ENCODE measurements at regions not wholly inside any gene's neighbourhood (a gene's known extent, or its start where the extent isn't known, plus 50 kb on each side); places are given as distances from the start of the nearest gene placed in this dataset.

DNA sequence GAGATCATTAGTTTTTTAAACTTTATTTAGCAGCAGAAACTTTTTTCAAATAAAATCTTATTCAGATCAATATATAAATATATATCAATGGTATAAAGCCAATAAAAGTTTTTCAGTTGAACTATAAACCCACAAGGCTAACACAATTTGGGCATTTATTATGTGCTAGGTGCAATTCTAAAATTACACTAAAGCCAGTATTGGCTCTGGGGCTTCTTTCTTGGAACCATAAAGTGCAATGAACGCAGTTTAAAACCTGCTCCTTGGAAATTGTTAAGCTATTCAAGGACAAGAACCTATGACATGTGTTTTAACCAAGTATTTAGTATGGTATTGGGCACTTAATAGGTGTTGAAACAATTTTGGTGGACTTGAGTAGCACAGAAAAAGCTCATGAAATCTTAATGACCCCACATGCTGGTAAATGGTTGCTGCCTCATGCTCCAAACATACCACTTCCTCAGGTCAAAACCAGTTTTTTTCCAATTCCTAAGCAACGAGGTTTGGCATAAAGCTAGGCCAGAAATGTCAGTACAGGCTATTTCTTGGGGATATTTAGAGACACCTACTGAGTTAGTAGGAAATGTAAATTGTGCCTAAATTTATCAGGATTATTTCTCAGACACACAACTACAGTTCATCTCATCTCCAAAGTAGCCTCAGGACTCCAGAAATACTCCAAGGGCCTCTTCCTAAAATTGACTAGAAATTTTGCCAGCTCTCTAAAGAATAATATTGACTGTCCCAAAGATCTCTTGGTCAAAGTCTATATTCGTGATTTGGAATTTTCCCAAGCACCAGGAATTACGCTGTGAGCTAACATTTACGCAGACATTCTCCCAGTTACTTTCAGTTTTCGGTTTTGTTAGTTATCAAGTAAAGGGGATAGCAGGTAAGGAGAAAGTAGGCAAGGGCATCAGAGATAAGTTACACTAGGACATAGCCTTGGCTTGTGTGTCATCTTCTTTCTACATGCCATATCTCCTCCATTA lies 90.9 kb upstream of the LGSN start:
- Histone ChIP-seq H3K27me3 (no peaks in the 10 kb centered on the region), H3K4me3 (no peak overlapping the region), H3K27ac (peak overlapping the region; percentile 42 to 67 (median 64)), H3K4me1 (peaks cover 0 to 17% (median 10%) of the 10 kb centered on the region in 4 donors), H3K9me3 (no peaks in the 10 kb centered on the region), H3K36me3 (no peaks in the 10 kb centered on the region)
- no peak for DNase-seq
- no peak for TF ChIP-seq POLR2AphosphoS5 (IDR thresholded peaks at IDR 0.05)
- no peak for TF ChIP-seq POLR2A (IDR thresholded peaks at IDR 0.05)
- TF ChIP-seq, protein P1, sequence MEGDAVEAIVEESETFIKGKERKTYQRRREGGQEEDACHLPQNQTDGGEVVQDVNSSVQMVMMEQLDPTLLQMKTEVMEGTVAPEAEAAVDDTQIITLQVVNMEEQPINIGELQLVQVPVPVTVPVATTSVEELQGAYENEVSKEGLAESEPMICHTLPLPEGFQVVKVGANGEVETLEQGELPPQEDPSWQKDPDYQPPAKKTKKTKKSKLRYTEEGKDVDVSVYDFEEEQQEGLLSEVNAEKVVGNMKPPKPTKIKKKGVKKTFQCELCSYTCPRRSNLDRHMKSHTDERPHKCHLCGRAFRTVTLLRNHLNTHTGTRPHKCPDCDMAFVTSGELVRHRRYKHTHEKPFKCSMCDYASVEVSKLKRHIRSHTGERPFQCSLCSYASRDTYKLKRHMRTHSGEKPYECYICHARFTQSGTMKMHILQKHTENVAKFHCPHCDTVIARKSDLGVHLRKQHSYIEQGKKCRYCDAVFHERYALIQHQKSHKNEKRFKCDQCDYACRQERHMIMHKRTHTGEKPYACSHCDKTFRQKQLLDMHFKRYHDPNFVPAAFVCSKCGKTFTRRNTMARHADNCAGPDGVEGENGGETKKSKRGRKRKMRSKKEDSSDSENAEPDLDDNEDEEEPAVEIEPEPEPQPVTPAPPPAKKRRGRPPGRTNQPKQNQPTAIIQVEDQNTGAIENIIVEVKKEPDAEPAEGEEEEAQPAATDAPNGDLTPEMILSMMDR (IDR thresholded peaks at IDR 0.05), result no peak
- TF ChIP-seq EP300 (IDR thresholded peaks at IDR 0.05; ENCODE audit: low read depth), result no peak
- WGBS, 2 donors (ENCODE audit: low coverage in 1 of 2), result 37 to 53% methylated on average over 3 to 6 of the region's 6 CpGs
- in situ Hi-C loops (cut with MboI; ENCODE audit: low pct_ligation_motif_present in 1 of 4, low pct_unique_long_range_greater_than_20kb in 1 of 4, low sequenced_read_pairs in 3 of 4) (no loop called here), intact Hi-C loops (cut with DNase I; ENCODE audit: low total_unique reads) (loop anchor here (2.0 kb wide), 1 partner anchor 20 kb away; no protein-coding TSS in a partner anchor)

DNA sequence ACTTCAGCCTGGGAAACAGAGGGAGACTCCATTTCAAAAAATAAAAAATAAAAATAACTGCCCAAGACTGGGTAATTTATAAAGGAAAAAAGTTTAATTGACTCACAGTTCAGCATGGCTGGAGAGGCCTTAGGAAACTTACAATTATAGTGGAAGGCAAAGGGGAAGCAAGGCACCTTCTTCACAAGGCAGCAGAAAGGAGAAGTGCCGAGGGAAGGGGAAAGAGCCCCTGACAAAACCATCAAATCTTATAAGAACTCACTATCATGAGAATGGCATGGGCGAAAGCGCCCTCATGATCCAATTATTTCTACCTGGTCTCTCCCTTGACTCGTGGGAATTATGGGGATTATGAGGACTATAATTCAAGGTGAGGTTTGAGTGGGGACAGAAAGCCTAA lies 95.5 kb upstream of the LGSN start:
- Histone ChIP-seq H3K4me1 (peaks cover 0 to 16% (median 7%) of the 10 kb centered on the region in 4 donors), H3K36me3 (no peaks in the 10 kb centered on the region), H3K4me3 (no peak overlapping the region), H3K9me3 (no peaks in the 10 kb centered on the region), H3K27ac (no peak overlapping the region), H3K27me3 (no peaks in the 10 kb centered on the region)
- no peak for DNase-seq
- intact Hi-C loops (cut with DNase I; ENCODE audit: low total_unique reads), result no loop called here
- 80% methylated on average over 1 to 4 of the region's 4 CpGs for WGBS, 2 donors (ENCODE audit: low coverage in 1 of 2)
- TF ChIP-seq POLR2A (IDR thresholded peaks at IDR 0.05) (no peak), EP300 (IDR thresholded peaks at IDR 0.05; ENCODE audit: low read depth) (no peak), POLR2AphosphoS5 (IDR thresholded peaks at IDR 0.05) (no peak)
- TF ChIP-seq, protein P1 (IDR thresholded peaks at IDR 0.05), result no peak
- in situ Hi-C loops (cut with MboI; ENCODE audit: low pct_ligation_motif_present in 1 of 4, low pct_unique_long_range_greater_than_20kb in 1 of 4, low sequenced_read_pairs in 3 of 4), result no loop called here

DNA sequence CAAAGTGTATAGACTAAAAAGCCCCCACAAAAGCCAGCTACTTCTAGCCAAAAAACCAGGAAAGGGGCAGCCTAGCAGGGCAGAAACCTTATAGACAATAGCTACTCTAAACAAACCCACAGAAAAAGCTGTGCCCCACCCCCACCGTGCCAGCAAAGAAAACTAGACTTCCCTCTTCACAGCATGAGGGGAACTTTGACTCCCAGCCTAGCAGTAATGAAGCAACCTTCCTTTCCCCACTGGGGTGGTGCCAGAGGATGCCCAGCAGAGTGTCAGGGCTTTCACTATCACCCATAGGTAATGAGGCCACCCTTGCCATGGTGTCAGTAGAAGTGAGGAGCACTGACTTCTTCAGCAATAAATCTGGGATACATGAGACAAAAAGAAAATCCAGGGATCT lies 99.0 kb upstream of the LGSN start:
- H3K27ac ChIP-seq, result no peak overlapping the region
- H3K4me1 ChIP-seq, result peaks cover 0 to 7% (median 3%) of the 10 kb centered on the region in 4 donors
- H3K9me3 ChIP-seq, result no peaks in the 10 kb centered on the region
- TF ChIP-seq EP300 (IDR thresholded peaks at IDR 0.05; ENCODE audit: low read depth), result no peak
- TF ChIP-seq, protein P1 (IDR thresholded peaks at IDR 0.05), result no peak
- TF ChIP-seq POLR2AphosphoS5 (IDR thresholded peaks at IDR 0.05), result no peak
- no peak for TF ChIP-seq POLR2A (IDR thresholded peaks at IDR 0.05)
- H3K36me3 ChIP-seq, result no peaks in the 10 kb centered on the region
- intact Hi-C loops (cut with DNase I; ENCODE audit: low total_unique reads), result no loop called here
- WGBS, 2 donors (ENCODE audit: low coverage in 1 of 2), result 25% methylated on average over 1 of the region's 1 CpG; no CpG with 5 or more reads in 1 of the 2 donors
- H3K27me3 ChIP-seq, result no peaks in the 10 kb centered on the region
- no peak overlapping the region for H3K4me3 ChIP-seq
- peak; percentile 34 for DNase-seq
- in situ Hi-C loops (cut with MboI; ENCODE audit: low pct_ligation_motif_present in 1 of 4, low pct_unique_long_range_greater_than_20kb in 1 of 4, low sequenced_read_pairs in 3 of 4), result no loop called here

DNA sequence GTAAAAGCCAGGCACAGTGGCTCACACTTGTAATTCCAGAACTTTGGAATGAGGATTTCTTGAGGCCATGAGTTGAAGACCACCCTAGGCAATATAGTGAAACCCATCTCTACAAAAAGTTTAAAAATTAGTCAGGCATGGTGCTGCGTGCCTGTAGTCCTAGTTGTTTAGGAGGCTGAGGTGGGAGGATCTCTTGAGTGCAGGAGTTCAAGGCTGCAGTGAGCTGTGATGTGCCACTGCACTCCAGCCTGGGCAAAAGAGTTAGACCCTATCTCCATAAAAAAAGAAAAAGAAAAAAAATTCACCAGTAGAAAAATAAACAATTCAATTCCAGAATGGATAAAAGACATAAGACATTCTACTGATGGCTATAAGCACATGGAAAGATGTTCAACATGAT lies 104.9 kb upstream of the LGSN start:
- no peak overlapping the region for H3K27ac ChIP-seq
- peaks cover 0 to 7% (median 3%) of the 10 kb centered on the region in 4 donors for H3K4me1 ChIP-seq
- in situ Hi-C loops (cut with MboI; ENCODE audit: low pct_ligation_motif_present in 1 of 4, low pct_unique_long_range_greater_than_20kb in 1 of 4, low sequenced_read_pairs in 3 of 4), result no loop called here
- H3K9me3 ChIP-seq, result no peaks in the 10 kb centered on the region
- TF ChIP-seq POLR2A (IDR thresholded peaks at IDR 0.05) (no peak), POLR2AphosphoS5 (IDR thresholded peaks at IDR 0.05) (no peak)
- H3K36me3 ChIP-seq, result no peaks in the 10 kb centered on the region
- no peak overlapping the region for H3K4me3 ChIP-seq
- whole genome bisulfite sequencing, 2 donors (ENCODE audit: low coverage in 1 of 2), result 83 to 90% methylated on average over 1 of the region's 1 CpG
- no peak for DNase-seq
- intact Hi-C loops (cut with DNase I; ENCODE audit: low total_unique reads), result no loop called here
- no peaks in the 10 kb centered on the region for H3K27me3 ChIP-seq
